HCT116 (cell line): ENCODE measurements at regions not wholly inside any gene's neighbourhood (a gene's known extent, or its start where the extent isn't known, plus 50 kb on each side); places are given as distances from the start of the nearest gene placed in this dataset.

Source experiments
- ATAC-seq: fragments of 200-7000 bp; cut with Tn5 transposase; 2 replicates; pipeline ENCODE4 v1.9.1; 2020; ENCODE audit warnings: mild to moderate bottlenecking, moderate library complexity
- BruUV-seq: library from RNA; stranded (reverse); fragments of 400-500 nt; replicated peaks from 2 replicates; lab custom pipeline; 2021; lab: Mats Ljungman, UMichigan
- CTCF ChIA-PET: fragments of 300-600 bp; sonication (Branson Sonifier 250); formaldehyde crosslinking; loops from one replicate; lab custom pipeline; 2021; ENCODE audit warnings: antibody characterized with exemption; lab: Charles Lee
- POLR2A ChIA-PET: fragments of 300-600, 350-600 bp; sonication (Branson Sonifier 250); formaldehyde crosslinking; loops from one replicate; lab custom pipeline; 2021; ENCODE audit warnings: antibody characterized with exemption; lab: Charles Lee
- RAD21 ChIA-PET, 2 experiments: fragments of 300-600 bp; sonication (Branson Sonifier 250); formaldehyde crosslinking; loops; one replicate each; lab custom pipeline; 2023; ENCODE audit warnings: low total read pairs in 2 of 2; ENCODE audit not compliant: uncharacterized antibody in 2 of 2, unreplicated experiment in 2 of 2, low non-redundant PET in 1 of 2; lab: Charles Lee
- DNase-seq: peaks from one replicate; pipeline ENCODE4 v3.0.0-alpha.2; 2010; ENCODE audit warnings: low read depth, low spot score
- H2AFZ ChIP-seq: fragments of 200-600 bp; shearing (Covaris generic), sonication (generic); 2 replicates; pipeline ENCODE4 v1.6.1; 2017; ENCODE audit warnings: low read depth, mixed run types, mixed read lengths, antibody characterized with exemption, low read length; ENCODE audit not compliant: poor library complexity, severe bottlenecking
- H3K27ac ChIP-seq: 2 replicates; pipeline ENCODE4 v1.5.1; 2012; ENCODE audit warnings: low read depth, low read length
- H3K27me3 ChIP-seq: fragments of 200-600 bp; sonication (generic); 2 replicates; pipeline ENCODE4 v1.6.1; 2016; ENCODE audit warnings: mixed run types, low read length, mixed read lengths; ENCODE audit not compliant: insufficient read depth
- H3K36me3 ChIP-seq, 2 experiments: fragments of 200-500 bp in 1 of 2; fragments of 200-600 bp in 1 of 2; sonication (Bioruptor generic) in 1 of 2; sonication (generic) in 1 of 2; 2 replicates each; pipeline versions ENCODE4 v1.5.1 to v1.6.1; 2014 to 2016; ENCODE audit warnings: low read length in 2 of 2, inconsistent platforms in 1 of 2, mixed read lengths in 1 of 2, mixed run types in 1 of 2; ENCODE audit not compliant: insufficient read depth in 2 of 2, control insufficient read depth in 1 of 2
- H3K4me1 ChIP-seq, 2 experiments: fragments of 200-600 bp in 1 of 2; sonication (generic) in 1 of 2; 2 replicates each; pipeline versions ENCODE4 v1.5.1 to v1.6.1; 2012 to 2017; ENCODE audit warnings: low read length in 2 of 2, inconsistent platforms in 1 of 2, mild to moderate bottlenecking in 1 of 2, mixed read lengths in 1 of 2, mixed run types in 1 of 2, moderate library complexity in 1 of 2; ENCODE audit not compliant: insufficient read depth in 2 of 2, control insufficient read depth in 1 of 2
- H3K4me2 ChIP-seq: fragments of 200-600 bp; sonication (generic); 2 replicates; pipeline ENCODE4 v1.6.1; 2017; ENCODE audit warnings: mixed run types, low read length, mixed read lengths
- H3K4me3 ChIP-seq, 2 experiments: fragments of 200-600 bp in 1 of 2; sonication (generic) in 1 of 2; replicated peaks in 1 of 2; 2 replicates each; pipeline ENCODE4 v1.5.1; 2011 to 2016; ENCODE audit warnings: low read length in 2 of 2, control low read depth in 1 of 2, low read depth in 1 of 2, mild to moderate bottlenecking in 1 of 2, mixed read lengths in 1 of 2, mixed run types in 1 of 2
- H3K79me2 ChIP-seq: fragments of 200-600 bp; sonication (generic); 2 replicates; pipeline ENCODE4 v1.6.1; 2017; ENCODE audit warnings: mild to moderate bottlenecking, mixed run types, low read length, moderate library complexity, mixed read lengths; ENCODE audit not compliant: insufficient read depth
- H3K9ac ChIP-seq: fragments of 200-600 bp; sonication (generic); 2 replicates; pipeline ENCODE4 v1.6.1; 2016; ENCODE audit warnings: low read length, mixed read lengths
- H3K9me2 ChIP-seq: fragments of 200-600 bp; sonication (generic), shearing (Covaris generic); 2 replicates; pipeline ENCODE4 v1.6.1; 2017; ENCODE audit warnings: mixed run types, mild to moderate bottlenecking, moderate library complexity; ENCODE audit not compliant: insufficient read depth
- H3K9me3 ChIP-seq, 2 experiments: fragments of 200-500 bp in 1 of 2; fragments of 200-600 bp in 1 of 2; sonication (Bioruptor generic) in 1 of 2; sonication (generic) in 1 of 2; 2 replicates each; pipeline ENCODE4 v1.6.1; 2014 to 2017; ENCODE audit warnings: low read length in 2 of 2, mixed read lengths in 2 of 2, inconsistent platforms in 1 of 2, low read depth in 1 of 2, mild to moderate bottlenecking in 1 of 2, mixed run types in 1 of 2, moderate library complexity in 1 of 2; ENCODE audit not compliant: control insufficient read depth in 1 of 2, insufficient read depth in 1 of 2
- H4K20me1 ChIP-seq: fragments of 200-600 bp; sonication (generic), shearing (Covaris generic); 2 replicates; pipeline ENCODE4 v1.6.1; 2017; ENCODE audit warnings: mixed run types, mild to moderate bottlenecking, moderate library complexity; ENCODE audit not compliant: insufficient read depth
- CBX3 ChIP-seq: IDR thresholded peaks from 2 replicates; pipeline ENCODE4 v1.6.1; 2012; ENCODE audit warnings: low read depth
- CEBPB ChIP-seq: IDR thresholded peaks from 2 replicates; pipeline ENCODE4 v1.6.1; 2012; ENCODE audit warnings: low read depth
- EGR1 ChIP-seq: IDR thresholded peaks from 2 replicates; pipeline ENCODE4 v1.6.1; 2012; ENCODE audit warnings: low read depth
- ELF1 ChIP-seq: IDR thresholded peaks from 2 replicates; pipeline ENCODE4 v1.6.1; 2012; ENCODE audit warnings: low read depth, borderline replicate concordance
- FOSL1 ChIP-seq: IDR thresholded peaks from 2 replicates; pipeline ENCODE4 v1.6.1; 2012; ENCODE audit warnings: low read depth
- MAX ChIP-seq: IDR thresholded peaks from 2 replicates; pipeline ENCODE4 v1.6.1; 2012
- POLR2A ChIP-seq: IDR thresholded peaks from 2 replicates; pipeline ENCODE4 v1.7.0; 2011; ENCODE audit warnings: borderline replicate concordance; ENCODE audit not compliant: insufficient read depth, insufficient read length; ENCODE audit errors: extremely low read depth
- RAD21 ChIP-seq: IDR thresholded peaks from 2 replicates; pipeline ENCODE4 v1.6.1; 2012; ENCODE audit warnings: low read depth, mild to moderate bottlenecking
- REST ChIP-seq: IDR thresholded peaks from 2 replicates; pipeline ENCODE4 v1.6.1; 2012; ENCODE audit warnings: low read depth
- SIN3A ChIP-seq: IDR thresholded peaks from 2 replicates; pipeline ENCODE4 v1.6.1; 2012; ENCODE audit warnings: low read depth
- SP1 ChIP-seq: IDR thresholded peaks from 2 replicates; pipeline ENCODE4 v1.6.1; 2012; ENCODE audit warnings: low read depth
- TCF7L2 ChIP-seq: IDR thresholded peaks from 2 replicates; pipeline ENCODE4 v1.7.0; 2011; ENCODE audit warnings: borderline replicate concordance, inconsistent platforms; ENCODE audit not compliant: insufficient read depth, insufficient read length; ENCODE audit errors: extremely low read depth
- YY1 ChIP-seq: IDR thresholded peaks from 2 replicates; pipeline ENCODE4 v1.6.1; 2011; ENCODE audit warnings: low read length, low read depth, moderate library complexity, mild to moderate bottlenecking; ENCODE audit not compliant: insufficient replicate concordance; ENCODE audit errors: extremely low read depth
- ZBTB33 ChIP-seq: IDR thresholded peaks from 2 replicates; pipeline ENCODE4 v1.6.1; 2011; ENCODE audit warnings: mild to moderate bottlenecking, low read length, moderate library complexity; ENCODE audit not compliant: insufficient replicate concordance; ENCODE audit errors: extremely low read depth
- ZFX ChIP-seq: fragments of 450-650 bp; IDR thresholded peaks from 2 replicates; pipeline ENCODE4 v1.6.1; 2017
- intact Hi-C: fragments of 100-400 bp; cut with micrococcal nuclease; formaldehyde crosslinking; loops from 2 replicates; pipeline ENCODE4 v1.10.0; 2022

- Histone ChIP-seq H3K9me2 (no peaks in the 10 kb centered on the region), H3K36me3 (no peaks in the 10 kb centered on the region), H4K20me1 (no peaks in the 10 kb centered on the region), H3K9me3 (no peaks in the 10 kb centered on the region), H3K9ac (no peak overlapping the region), H3K27ac (no peak overlapping the region), H3K4me2 (no peak overlapping the region), H3K4me3 (no peak overlapping the region), H2AFZ (no peak overlapping the region), H3K79me2 (no peaks in the 10 kb centered on the region), H3K27me3 (peaks cover 33% of the 10 kb centered on the region), H3K4me1 (peaks cover 2% of the 10 kb centered on the region in 2 experiments; a peak in 2 of 4 replicates)
- no peak for ATAC-seq
- CTCF ChIA-PET, result no interaction called here
- TF ChIP-seq YY1, result no peak
- no peak for TF ChIP-seq TCF7L2
- no peak for TF ChIP-seq FOSL1
- no peak for TF ChIP-seq CEBPB
- TF ChIP-seq CBX3, result no peak
- TF ChIP-seq RAD21, result no peak
- TF ChIP-seq ZBTB33, result no peak
- TF ChIP-seq SP1, result no peak
- no peak for TF ChIP-seq MAX
- TF ChIP-seq POLR2A, result no peak
- TF ChIP-seq REST, result no peak
- no peak for TF ChIP-seq ZFX
- no peak for TF ChIP-seq SIN3A
- no peak for TF ChIP-seq ELF1
- TF ChIP-seq EGR1, result no peak
- POLR2A ChIA-PET, result no interaction called here
- intact Hi-C loops, result no loop called here
- BruUV-seq, result no TSS peak
- DNase-seq, result no peak
- RAD21 ChIA-PET, result no interaction called here
Measured at GRCh38 chr2:41835401-41835800, 212.4 kb upstream of the PKDCC start.
